ENCODE measurements at regions not wholly inside any gene's neighbourhood (a gene's known extent, or its start where the extent isn't known, plus 50 kb on each side); places are given as distances from the start of the nearest gene placed in this dataset.

DNA sequence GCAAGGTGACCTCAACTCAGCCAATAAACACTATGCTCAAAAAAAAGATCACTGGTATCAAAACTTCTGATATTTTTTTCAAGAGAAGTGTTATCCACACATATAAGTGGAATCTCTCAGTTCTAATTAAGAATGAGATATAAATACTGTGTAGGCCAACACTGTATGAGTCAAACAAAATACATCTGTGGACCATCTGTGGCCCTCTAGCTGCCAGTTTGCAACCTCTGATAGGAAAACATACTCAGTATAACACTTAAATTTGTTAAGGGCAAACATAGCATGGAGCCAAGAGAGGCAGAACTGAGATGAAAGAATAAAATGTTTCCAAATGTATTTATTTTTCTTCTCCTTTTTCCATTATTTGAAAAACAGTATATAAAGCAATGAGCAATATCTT, 377.3 kb downstream of the ARAP2 start:
- no peak overlapping the region for H3K27ac ChIP-seq
- no peak overlapping the region for H3K4me3 ChIP-seq
- TF ChIP-seq, protein P1, sequence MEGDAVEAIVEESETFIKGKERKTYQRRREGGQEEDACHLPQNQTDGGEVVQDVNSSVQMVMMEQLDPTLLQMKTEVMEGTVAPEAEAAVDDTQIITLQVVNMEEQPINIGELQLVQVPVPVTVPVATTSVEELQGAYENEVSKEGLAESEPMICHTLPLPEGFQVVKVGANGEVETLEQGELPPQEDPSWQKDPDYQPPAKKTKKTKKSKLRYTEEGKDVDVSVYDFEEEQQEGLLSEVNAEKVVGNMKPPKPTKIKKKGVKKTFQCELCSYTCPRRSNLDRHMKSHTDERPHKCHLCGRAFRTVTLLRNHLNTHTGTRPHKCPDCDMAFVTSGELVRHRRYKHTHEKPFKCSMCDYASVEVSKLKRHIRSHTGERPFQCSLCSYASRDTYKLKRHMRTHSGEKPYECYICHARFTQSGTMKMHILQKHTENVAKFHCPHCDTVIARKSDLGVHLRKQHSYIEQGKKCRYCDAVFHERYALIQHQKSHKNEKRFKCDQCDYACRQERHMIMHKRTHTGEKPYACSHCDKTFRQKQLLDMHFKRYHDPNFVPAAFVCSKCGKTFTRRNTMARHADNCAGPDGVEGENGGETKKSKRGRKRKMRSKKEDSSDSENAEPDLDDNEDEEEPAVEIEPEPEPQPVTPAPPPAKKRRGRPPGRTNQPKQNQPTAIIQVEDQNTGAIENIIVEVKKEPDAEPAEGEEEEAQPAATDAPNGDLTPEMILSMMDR (IDR thresholded peaks at IDR 0.05), result no peak
- DNase-seq (ENCODE audit: low spot score), result no peak

DNA sequence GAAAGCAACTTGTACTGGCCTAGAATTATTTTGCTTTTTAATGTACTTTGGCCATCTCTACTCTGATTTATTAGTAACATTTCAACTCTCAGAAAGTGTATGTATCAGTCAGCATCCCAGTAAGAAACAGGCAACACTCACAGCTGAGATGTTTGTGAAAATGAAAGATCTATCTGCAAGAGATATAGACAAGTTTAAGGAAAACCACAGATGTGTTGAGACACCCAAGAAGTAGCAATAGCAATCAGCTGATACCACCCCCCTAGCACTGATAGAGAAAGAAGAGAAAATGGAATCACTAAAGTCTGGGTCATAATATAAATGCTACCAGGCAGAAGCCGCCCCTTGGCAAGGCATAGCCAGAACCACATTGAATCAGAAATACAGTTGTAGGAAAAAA, 372.0 kb downstream of the ARAP2 start:
- H3K4me3 ChIP-seq, result no peak overlapping the region
- no peak for DNase-seq (ENCODE audit: low spot score)
- no peak overlapping the region for H3K27ac ChIP-seq
- TF ChIP-seq, protein P1 (IDR thresholded peaks at IDR 0.05), result no peak

DNA sequence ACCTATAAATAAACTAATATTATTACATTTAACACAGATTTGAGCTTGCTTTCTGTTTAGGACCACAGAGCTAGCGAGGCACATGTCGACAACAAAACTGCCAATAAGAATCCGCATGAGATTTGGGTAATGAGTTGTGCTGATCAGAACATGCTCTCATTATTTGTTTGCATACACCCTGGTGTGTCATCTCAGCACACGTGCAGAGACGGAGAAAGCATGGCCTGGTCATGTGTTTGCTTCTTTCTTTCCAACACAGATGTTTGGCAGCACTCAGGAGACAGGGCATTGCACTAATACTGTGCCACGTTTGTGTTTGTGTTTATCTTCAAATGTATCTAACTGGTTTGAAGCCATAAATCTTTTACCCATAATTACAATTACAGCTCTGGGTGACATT, 364.8 kb downstream of the ARAP2 start:
- TF ChIP-seq, protein P1 (IDR thresholded peaks at IDR 0.05), result no peak
- no peak for DNase-seq (ENCODE audit: low spot score)
- H3K27ac ChIP-seq, result no peak overlapping the region

DNA sequence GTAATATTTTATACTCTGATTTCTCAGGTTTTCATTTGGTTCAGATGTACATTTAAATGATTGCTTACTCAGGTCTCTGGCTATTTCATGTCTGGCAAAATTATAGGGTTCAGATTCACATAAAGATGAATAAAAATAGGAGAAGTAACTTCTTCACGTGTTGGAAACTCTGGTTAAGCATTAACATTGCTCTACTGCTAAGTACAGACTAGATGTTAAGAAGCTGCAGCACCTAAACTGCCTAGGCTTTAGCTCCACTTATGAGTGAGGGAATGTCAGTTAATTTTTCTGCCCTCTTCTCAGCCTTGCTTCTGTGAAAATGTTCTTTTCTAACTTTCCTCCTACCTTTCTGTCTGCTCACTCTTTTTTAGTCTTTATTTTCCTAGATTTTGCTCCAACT, 361.2 kb downstream of the ARAP2 start:
- Histone ChIP-seq H3K27ac (no peak overlapping the region), H3K4me3 (no peak overlapping the region)
- TF ChIP-seq, protein P1 (IDR thresholded peaks at IDR 0.05), result no peak
- no peak for DNase-seq (ENCODE audit: low spot score)

More for the DNA sequence above, 364.8 kb downstream of the ARAP2 start:
- no peak overlapping the region for H3K4me3 ChIP-seq

DNA sequence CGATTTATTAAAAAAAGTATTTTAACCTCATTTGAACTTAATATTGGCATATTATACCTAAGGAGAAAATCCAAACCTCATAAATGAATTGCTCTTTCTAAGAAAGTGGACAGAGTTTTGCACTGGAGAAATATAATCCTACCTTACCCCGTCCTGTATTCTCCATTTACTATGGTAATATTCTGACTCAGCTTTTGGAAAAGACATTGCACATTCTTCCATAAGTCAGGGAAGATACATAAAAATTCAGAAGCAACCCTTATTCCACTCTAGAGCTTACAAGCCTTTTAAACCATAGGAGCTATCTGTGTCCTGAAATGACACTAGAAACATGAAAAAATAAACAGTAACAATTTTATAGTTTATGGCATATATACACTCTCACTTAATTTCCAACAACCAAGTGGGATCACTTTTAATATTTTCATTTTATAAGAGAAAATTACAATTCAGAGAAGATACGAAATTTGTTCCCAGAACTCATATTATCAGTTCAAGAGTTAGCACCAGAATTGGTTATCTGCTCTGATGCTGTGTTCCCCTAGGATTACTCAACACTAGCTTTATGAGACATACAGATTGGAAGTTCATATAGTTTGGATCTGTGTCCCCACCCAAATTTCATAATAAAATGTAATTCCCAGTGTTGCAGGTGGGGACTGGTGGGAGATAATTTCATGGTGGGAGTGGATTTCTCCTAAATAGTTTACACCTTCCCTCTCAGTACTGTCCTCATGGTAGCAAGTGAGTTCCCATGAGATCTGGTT, 359.4 kb downstream of the ARAP2 start:
- no peak overlapping the region for H3K27ac ChIP-seq
- no peak overlapping the region for H3K4me3 ChIP-seq
- TF ChIP-seq, protein P1 (IDR thresholded peaks at IDR 0.05), result no peak
- DNase-seq (ENCODE audit: low spot score), result no peak

DNA sequence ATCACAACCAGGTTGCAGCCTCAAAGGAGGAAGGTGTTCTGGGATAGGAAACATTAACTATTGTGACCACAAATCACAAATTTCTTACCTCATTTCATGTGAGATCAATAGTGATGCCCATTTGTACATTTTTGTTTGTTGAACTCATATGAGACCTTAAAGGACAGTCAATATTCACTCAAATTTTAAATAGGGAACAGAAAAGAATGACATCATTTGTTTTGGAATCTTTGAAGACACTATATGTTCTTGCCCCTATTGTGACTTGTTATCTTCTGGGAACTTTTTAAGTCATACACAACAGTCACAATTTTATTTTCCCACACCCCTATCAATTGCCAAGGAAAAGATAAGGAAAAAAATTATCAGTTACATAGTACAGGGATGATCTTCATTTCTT, 346.5 kb downstream of the ARAP2 start:
- Histone ChIP-seq H3K27ac (no peak overlapping the region), H3K4me3 (no peak overlapping the region)
- DNase-seq (ENCODE audit: low spot score), result no peak
- TF ChIP-seq, protein P1 (IDR thresholded peaks at IDR 0.05), result no peak
